Erythroblast (primary cell): ENCODE measurements at regions not wholly inside any gene's neighbourhood (a gene's known extent, or its start where the extent isn't known, plus 50 kb on each side); places are given as distances from the start of the nearest gene placed in this dataset.

Experiments
- DNase-seq, 2 experiments: peaks; one replicate each; lab custom pipeline; 2025; lab: John Stamatoyannopoulos, UW
- GATA1 ChIP-seq: IDR thresholded peaks from 2 replicates; pipeline ENCODE4 v1.6.1; 2011; ENCODE audit warnings: low read depth, mild to moderate bottlenecking, control low read depth, low read length, moderate library complexity
- POLR2A ChIP-seq: IDR thresholded peaks from 2 replicates; pipeline ENCODE4 v1.6.1; 2011; ENCODE audit warnings: mild to moderate bottlenecking, low read length

GRCh38 chr4:65066106-65066505 lies 604.2 kb downstream of the EPHA5 start:
- no peak for TF ChIP-seq POLR2A
- TF ChIP-seq GATA1, result no peak
- DNase-seq, result no peak

DNA sequence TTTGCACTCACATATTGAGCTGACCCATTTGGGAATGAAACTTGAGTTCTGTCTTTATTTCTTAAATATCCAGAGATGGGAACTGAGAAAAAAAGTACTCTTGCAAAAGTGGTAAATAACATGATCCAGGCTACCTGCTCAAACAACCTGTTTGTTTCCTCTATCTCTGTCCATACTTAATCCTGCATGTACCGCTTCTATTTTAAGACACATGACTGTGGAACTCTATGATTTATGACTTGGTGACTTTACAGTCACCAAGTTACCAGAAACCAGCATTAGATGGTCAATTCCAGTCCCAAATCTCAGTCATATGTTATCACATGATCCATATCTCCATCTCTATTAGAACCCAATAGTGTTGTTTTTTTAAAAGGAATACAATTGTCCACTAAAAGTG lies 606.7 kb downstream of the EPHA5 start:
- TF ChIP-seq POLR2A (no peak), GATA1 (no peak)
- no peak for DNase-seq

GRCh38 chr4:65050786-65051185 lies 619.5 kb downstream of the EPHA5 start:
- TF ChIP-seq POLR2A (no peak), GATA1 (no peak)
- DNase-seq, result peak in 1 of 2 experiments; percentile 2

- no peak for DNase-seq
- no peak for TF ChIP-seq GATA1
- TF ChIP-seq POLR2A, result no peak
Measured at GRCh38 chr4:65046192-65047133, 623.8 kb downstream of the EPHA5 start.

- no peak for DNase-seq
- no peak for TF ChIP-seq GATA1
- TF ChIP-seq POLR2A, result no peak
Measured at GRCh38 chr4:65033899-65034298, 624.6 kb upstream of the TECRL start.

DNA sequence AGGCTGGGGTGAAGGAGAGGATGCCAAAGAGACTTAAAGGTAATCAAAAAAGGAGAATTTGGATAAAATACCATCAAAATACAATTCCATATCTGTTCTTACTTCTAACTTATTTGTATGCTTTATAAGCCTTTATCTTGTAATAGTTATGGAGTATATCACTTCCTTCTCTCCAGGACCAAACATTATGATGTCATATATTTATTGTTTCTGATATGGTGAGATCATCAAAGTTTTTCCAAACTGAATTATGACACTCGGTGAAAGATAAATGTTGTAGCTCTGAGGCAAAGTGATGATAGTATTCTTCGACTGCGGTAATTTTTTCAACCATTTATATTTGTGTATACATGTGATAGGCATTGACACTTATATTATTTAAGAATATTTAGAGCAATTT lies 619.3 kb upstream of the TECRL start:
- TF ChIP-seq GATA1, result no peak
- DNase-seq, result no peak

GRCh38 chr4:65023883-65024670 lies 614.8 kb upstream of the TECRL start:
- TF ChIP-seq POLR2A, result no peak
- no peak for TF ChIP-seq GATA1
- DNase-seq, result peak in 1 of 2 experiments; percentile 5

GRCh38 chr4:65023081-65023480 lies 613.8 kb upstream of the TECRL start:
- DNase-seq, result peak; percentile 43 to 60
- TF ChIP-seq POLR2A (no peak), GATA1 (no peak)

- DNase-seq, result peak; percentile 42 to 59
- TF ChIP-seq POLR2A (no peak), GATA1 (no peak)
Measured at GRCh38 chr4:65021737-65022136, 612.5 kb upstream of the TECRL start.

- DNase-seq, result no peak
- TF ChIP-seq POLR2A (no peak), GATA1 (no peak)
Measured at GRCh38 chr4:65021149-65021548, 611.9 kb upstream of the TECRL start.

DNA sequence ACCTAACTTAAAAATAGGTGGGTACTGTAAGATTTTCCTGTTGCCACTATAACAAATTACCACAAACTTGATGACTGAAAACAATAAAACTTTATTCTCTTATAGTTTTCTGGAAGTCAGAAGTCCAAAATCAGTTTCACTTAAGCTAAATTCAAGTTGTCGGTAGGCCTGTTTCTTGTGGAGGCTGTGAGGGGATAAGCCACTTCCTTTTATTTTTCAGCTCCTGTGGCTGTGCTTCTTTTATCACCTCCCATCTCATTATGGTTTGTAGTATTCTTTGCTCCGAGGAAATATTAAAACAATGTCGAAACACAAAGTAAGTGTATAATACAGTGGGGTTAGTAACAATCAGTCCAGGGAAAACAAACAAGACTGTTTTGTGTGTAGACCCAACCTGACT lies 610.5 kb upstream of the TECRL start:
- DNase-seq, result no peak
- TF ChIP-seq GATA1 (no peak), POLR2A (no peak)

DNA sequence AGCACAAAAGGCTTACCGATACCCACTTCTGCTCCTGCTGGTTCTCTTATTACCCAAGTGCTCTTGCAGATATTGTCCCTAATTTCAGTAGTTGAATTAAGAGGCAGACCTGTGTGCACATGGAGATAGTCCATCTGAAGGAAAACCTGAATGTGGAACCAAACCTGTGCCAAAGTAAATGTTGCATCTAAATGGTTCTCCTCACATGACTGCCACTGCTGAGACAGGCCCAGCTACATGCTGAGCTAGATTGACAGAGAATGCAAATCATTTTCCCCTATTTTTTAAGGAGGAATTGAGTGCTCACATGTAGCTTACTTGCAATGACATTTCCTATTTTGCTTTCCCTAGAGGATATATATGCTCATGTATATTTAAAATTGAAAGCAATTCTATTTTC lies 609.1 kb upstream of the TECRL start:
- no peak for DNase-seq
- no peak for TF ChIP-seq GATA1
- no peak for TF ChIP-seq POLR2A

DNA sequence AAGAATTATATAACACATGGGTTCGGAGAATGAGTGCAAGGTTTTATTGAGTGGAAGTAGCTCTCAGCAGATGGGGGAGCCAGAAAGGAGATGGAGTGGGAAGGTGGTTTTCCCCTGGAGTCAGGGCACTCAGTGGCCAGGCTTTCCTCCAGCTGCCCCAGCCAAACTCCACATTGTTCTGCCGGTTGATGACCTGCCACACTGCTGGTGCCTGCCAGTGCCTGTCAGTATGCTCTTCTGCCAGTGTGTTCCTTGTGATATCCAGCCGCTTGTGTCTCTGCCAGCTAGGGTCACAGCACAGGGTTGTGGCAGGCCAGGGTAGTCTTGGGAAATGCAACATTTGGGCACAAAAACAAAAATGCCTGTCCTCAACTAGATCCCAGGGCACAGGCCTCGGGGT lies 604.8 kb upstream of the TECRL start:
- TF ChIP-seq POLR2A, result no peak
- no peak for TF ChIP-seq GATA1
- DNase-seq, result peak in 1 of 2 experiments; percentile 2

- TF ChIP-seq POLR2A (no peak), GATA1 (no peak)
Measured at GRCh38 chr4:65007841-65008439, 598.7 kb upstream of the TECRL start.

DNA sequence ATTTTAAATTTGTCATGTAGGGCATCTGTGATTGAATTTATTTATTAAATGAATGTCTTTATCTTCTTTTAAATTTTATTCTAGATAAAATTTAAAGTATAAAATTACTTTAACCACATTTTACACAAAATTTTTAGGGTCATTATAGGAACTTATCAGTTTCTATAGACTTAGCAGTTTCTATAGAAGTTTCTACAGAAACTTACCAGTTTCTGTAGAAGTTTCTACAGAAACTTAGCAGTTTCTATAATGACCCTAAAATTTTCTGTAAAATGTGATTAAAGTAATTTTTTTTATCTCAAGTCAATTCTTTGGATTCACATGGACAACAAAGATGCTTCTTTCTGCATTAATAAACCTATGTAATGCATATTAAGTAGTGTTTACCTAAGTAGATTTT lies 565.9 kb upstream of the TECRL start:
- no peak for TF ChIP-seq GATA1
- TF ChIP-seq POLR2A, result no peak
- no peak for DNase-seq

More at GRCh38 chr4:65007841-65008439, 598.7 kb upstream of the TECRL start:
- peak; percentile 48 to 55 for DNase-seq
